Duodenal mucosa (tissue), 2 donors: ENCODE measurements at regions not wholly inside any gene's neighbourhood (a gene's known extent, or its start where the extent isn't known, plus 50 kb on each side); places are given as distances from the start of the nearest gene placed in this dataset.

Experiments used
- H3K27ac ChIP-seq: one replicate; pipeline ENCODE4 v1.7.0; 2013; ENCODE audit warnings: low read depth, low read length
- H3K27me3 ChIP-seq, 2 donors: one replicate each; pipeline ENCODE4 v1.7.0; 2013; ENCODE audit warnings: low read length in 2 of 2, control low read depth in 1 of 2; ENCODE audit not compliant: insufficient read depth in 2 of 2, control insufficient read depth in 1 of 2
- H3K36me3 ChIP-seq, 2 donors: one replicate each; pipeline ENCODE4 v1.7.0; 2013; ENCODE audit warnings: low read length in 2 of 2, control low read depth in 1 of 2; ENCODE audit not compliant: insufficient read depth in 2 of 2, control insufficient read depth in 1 of 2
- H3K4me1 ChIP-seq, 2 donors: one replicate each; pipeline ENCODE4 v1.7.0; 2013; ENCODE audit warnings: low read length in 2 of 2, control low read depth in 1 of 2; ENCODE audit not compliant: insufficient read depth in 2 of 2, control insufficient read depth in 1 of 2
- H3K4me3 ChIP-seq, 2 donors: one replicate each; pipeline ENCODE4 v1.7.0; 2013; ENCODE audit warnings: low read length in 2 of 2, low read depth in 1 of 2
- H3K9ac ChIP-seq, 2 donors: one replicate each; pipeline ENCODE4 v1.7.0; 2013; ENCODE audit warnings: low read length in 2 of 2, low read depth in 1 of 2
- H3K9me3 ChIP-seq, 2 donors: one replicate each; pipeline ENCODE4 v1.7.0; 2013; ENCODE audit warnings: low read length in 2 of 2, control low read depth in 1 of 2; ENCODE audit not compliant: control insufficient read depth in 1 of 2

GRCh38 chr1:222023025-222023424 is 281.1 kb upstream of the DUSP10 start:
- Histone ChIP-seq H3K36me3 (no peaks in the 10 kb centered on the region), H3K9me3 (no peaks in the 10 kb centered on the region), H3K4me1 (no peaks in the 10 kb centered on the region), H3K9ac (no peak overlapping the region), H3K27me3 (no peaks in the 10 kb centered on the region), H3K27ac (no peak overlapping the region), H3K4me3 (no peak overlapping the region)

GRCh38 chr1:222021129-222021528 is 279.2 kb upstream of the DUSP10 start:
- H3K9ac ChIP-seq: no peak overlapping the region
- H3K27me3 ChIP-seq: no peaks in the 10 kb centered on the region
- no peak overlapping the region for H3K4me3 ChIP-seq
- no peaks in the 10 kb centered on the region for H3K9me3 ChIP-seq
- H3K4me1 ChIP-seq: no peaks in the 10 kb centered on the region
- H3K27ac ChIP-seq: no peak overlapping the region
- no peaks in the 10 kb centered on the region for H3K36me3 ChIP-seq

GRCh38 chr1:222020553-222020952 is 278.7 kb upstream of the DUSP10 start:
- no peak overlapping the region for H3K4me3 ChIP-seq
- H3K9me3 ChIP-seq: no peaks in the 10 kb centered on the region
- H3K27me3 ChIP-seq: no peaks in the 10 kb centered on the region
- H3K9ac ChIP-seq: no peak overlapping the region
- H3K4me1 ChIP-seq: no peaks in the 10 kb centered on the region
- H3K27ac ChIP-seq: no peak overlapping the region
- no peaks in the 10 kb centered on the region for H3K36me3 ChIP-seq

GRCh38 chr1:222019029-222019428 is 277.1 kb upstream of the DUSP10 start:
- H3K9ac ChIP-seq: no peak overlapping the region
- H3K36me3 ChIP-seq: no peaks in the 10 kb centered on the region
- no peaks in the 10 kb centered on the region for H3K27me3 ChIP-seq
- no peaks in the 10 kb centered on the region for H3K9me3 ChIP-seq
- H3K27ac ChIP-seq: no peak overlapping the region
- H3K4me1 ChIP-seq: no peaks in the 10 kb centered on the region
- H3K4me3 ChIP-seq: no peak overlapping the region

GRCh38 chr1:222018041-222018440 is 276.2 kb upstream of the DUSP10 start:
- H3K36me3 ChIP-seq: no peaks in the 10 kb centered on the region
- no peaks in the 10 kb centered on the region for H3K4me1 ChIP-seq
- no peak overlapping the region for H3K9ac ChIP-seq
- H3K27ac ChIP-seq: no peak overlapping the region
- H3K4me3 ChIP-seq: no peak overlapping the region
- H3K27me3 ChIP-seq: no peaks in the 10 kb centered on the region
- no peaks in the 10 kb centered on the region for H3K9me3 ChIP-seq

- Histone ChIP-seq H3K9ac (no peak overlapping the region), H3K27ac (no peak overlapping the region), H3K4me3 (no peak overlapping the region), H3K36me3 (no peaks in the 10 kb centered on the region), H3K4me1 (no peaks in the 10 kb centered on the region), H3K27me3 (no peaks in the 10 kb centered on the region), H3K9me3 (no peaks in the 10 kb centered on the region)
Measured at GRCh38 chr1:222015686-222016085, 273.8 kb upstream of the DUSP10 start.

- no peaks in the 10 kb centered on the region for H3K27me3 ChIP-seq
- H3K4me3 ChIP-seq: no peak overlapping the region
Measured at GRCh38 chr1:222014001-222014400, 272.1 kb upstream of the DUSP10 start.

GRCh38 chr1:222012816-222013215 is 270.9 kb upstream of the DUSP10 start:
- H3K27ac ChIP-seq: no peak overlapping the region
- H3K36me3 ChIP-seq: no peaks in the 10 kb centered on the region
- H3K9ac ChIP-seq: no peak overlapping the region
- H3K9me3 ChIP-seq: no peaks in the 10 kb centered on the region
- H3K27me3 ChIP-seq: no peaks in the 10 kb centered on the region
- no peak overlapping the region for H3K4me3 ChIP-seq
- no peaks in the 10 kb centered on the region for H3K4me1 ChIP-seq

More at GRCh38 chr1:222014001-222014400, 272.1 kb upstream of the DUSP10 start:
- Histone ChIP-seq H3K9me3 (no peaks in the 10 kb centered on the region), H3K27ac (no peak overlapping the region), H3K4me1 (no peaks in the 10 kb centered on the region), H3K9ac (no peak overlapping the region), H3K36me3 (no peaks in the 10 kb centered on the region)

- Histone ChIP-seq H3K9me3 (no peaks in the 10 kb centered on the region), H3K4me3 (no peak overlapping the region), H3K9ac (no peak overlapping the region), H3K27ac (no peak overlapping the region), H3K36me3 (no peaks in the 10 kb centered on the region), H3K27me3 (no peaks in the 10 kb centered on the region), H3K4me1 (no peaks in the 10 kb centered on the region)
Measured at GRCh38 chr1:222010306-222010705, 268.4 kb upstream of the DUSP10 start.

- Histone ChIP-seq H3K9ac (no peak overlapping the region), H3K27me3 (no peaks in the 10 kb centered on the region), H3K4me1 (no peaks in the 10 kb centered on the region), H3K27ac (no peak overlapping the region), H3K9me3 (no peaks in the 10 kb centered on the region), H3K36me3 (no peaks in the 10 kb centered on the region), H3K4me3 (no peak overlapping the region)
Measured at GRCh38 chr1:222009105-222009730, 267.3 kb upstream of the DUSP10 start.

GRCh38 chr1:222006715-222007114 is 264.8 kb upstream of the DUSP10 start:
- Histone ChIP-seq H3K27me3 (no peaks in the 10 kb centered on the region), H3K36me3 (no peaks in the 10 kb centered on the region)

More at GRCh38 chr1:222006715-222007114, 264.8 kb upstream of the DUSP10 start:
- Histone ChIP-seq H3K9me3 (no peaks in the 10 kb centered on the region), H3K27ac (no peak overlapping the region), H3K9ac (no peak overlapping the region), H3K4me1 (no peaks in the 10 kb centered on the region), H3K4me3 (no peak overlapping the region)
